ENCODE measurements at regions not wholly inside any gene's neighbourhood (a gene's known extent, or its start where the extent isn't known, plus 50 kb on each side); places are given as distances from the start of the nearest gene placed in this dataset.
A peak's percentile ranks its signal among the peaks of the same experiment; 100 is the strongest.
"Not testable (repeated sequence)": the region's sequence is repeated elsewhere in the genome, so short reads cannot be mapped to it uniquely, and the experiment has no call there.

DNA sequence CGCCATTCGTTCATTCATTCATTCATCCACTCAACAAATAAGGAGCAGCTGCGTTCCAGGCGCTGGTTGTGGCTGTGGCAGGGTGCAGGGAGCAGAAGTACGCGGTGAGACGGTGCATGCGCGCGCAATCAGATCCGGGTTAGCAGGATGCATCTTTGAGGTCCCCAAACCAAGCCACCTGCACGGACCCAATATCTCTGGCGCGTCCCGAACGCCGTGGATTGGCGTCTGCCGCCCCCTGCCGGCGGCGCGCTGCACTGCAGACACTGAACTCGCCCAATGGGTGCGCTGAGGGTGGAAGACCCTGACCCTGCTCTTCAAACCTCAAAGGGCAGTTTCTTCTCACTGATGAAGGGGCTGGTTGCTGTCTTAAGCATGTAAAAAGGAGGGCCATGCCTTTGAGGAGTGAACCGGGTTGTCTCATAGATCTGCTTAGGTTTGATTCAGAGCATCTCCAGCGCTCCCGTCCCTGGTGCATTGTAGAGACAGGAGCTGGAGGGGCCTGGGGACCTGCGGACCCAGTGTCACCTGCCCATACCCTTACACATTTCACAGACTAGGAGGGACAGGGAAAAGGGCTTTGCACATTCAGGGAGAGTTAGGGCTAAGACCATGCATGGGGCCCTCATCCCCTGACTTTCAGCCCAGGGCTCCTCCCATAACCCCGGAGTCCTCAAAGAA lies 102.5 kb downstream of the RAMP3 start:
- H3K27ac Mint-ChIP-seq, result no peak overlapping the region
- DNase-seq (ENCODE audit: extremely low spot score, unreplicated experiment), result peak; percentile 82
- H3K4me1 Mint-ChIP-seq (ENCODE audit: unreplicated experiment), result no peaks in the 10 kb centered on the region
- H3K4me3 Mint-ChIP-seq, result no peak overlapping the region
- no peaks in the 10 kb centered on the region for H3K9me3 Mint-ChIP-seq
- peaks cover 40% of the 10 kb centered on the region for H3K27me3 Mint-ChIP-seq
- no peaks in the 10 kb centered on the region for H3K36me3 Mint-ChIP-seq
- TF ChIP-seq, protein P1, sequence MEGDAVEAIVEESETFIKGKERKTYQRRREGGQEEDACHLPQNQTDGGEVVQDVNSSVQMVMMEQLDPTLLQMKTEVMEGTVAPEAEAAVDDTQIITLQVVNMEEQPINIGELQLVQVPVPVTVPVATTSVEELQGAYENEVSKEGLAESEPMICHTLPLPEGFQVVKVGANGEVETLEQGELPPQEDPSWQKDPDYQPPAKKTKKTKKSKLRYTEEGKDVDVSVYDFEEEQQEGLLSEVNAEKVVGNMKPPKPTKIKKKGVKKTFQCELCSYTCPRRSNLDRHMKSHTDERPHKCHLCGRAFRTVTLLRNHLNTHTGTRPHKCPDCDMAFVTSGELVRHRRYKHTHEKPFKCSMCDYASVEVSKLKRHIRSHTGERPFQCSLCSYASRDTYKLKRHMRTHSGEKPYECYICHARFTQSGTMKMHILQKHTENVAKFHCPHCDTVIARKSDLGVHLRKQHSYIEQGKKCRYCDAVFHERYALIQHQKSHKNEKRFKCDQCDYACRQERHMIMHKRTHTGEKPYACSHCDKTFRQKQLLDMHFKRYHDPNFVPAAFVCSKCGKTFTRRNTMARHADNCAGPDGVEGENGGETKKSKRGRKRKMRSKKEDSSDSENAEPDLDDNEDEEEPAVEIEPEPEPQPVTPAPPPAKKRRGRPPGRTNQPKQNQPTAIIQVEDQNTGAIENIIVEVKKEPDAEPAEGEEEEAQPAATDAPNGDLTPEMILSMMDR (conservative IDR thresholded peaks at IDR 0.05), result peak; percentile 99

GRCh38 chr7:45267262-45267661 lies 109.7 kb downstream of the RAMP3 start:
- Mint-ChIP-seq H3K9me3 (no peaks in the 10 kb centered on the region), H3K4me3 (no peak overlapping the region), H3K4me1 (ENCODE audit: unreplicated experiment) (no peaks in the 10 kb centered on the region), H3K27me3 (peaks cover 39% of the 10 kb centered on the region), H3K36me3 (no peaks in the 10 kb centered on the region), H3K27ac (no peak overlapping the region)
- TF ChIP-seq, protein P1 (conservative IDR thresholded peaks at IDR 0.05), result no peak
- no peak for DNase-seq (ENCODE audit: extremely low spot score, unreplicated experiment)

- Mint-ChIP-seq H3K27me3 (peaks cover 42% of the 10 kb centered on the region), H3K4me1 (ENCODE audit: unreplicated experiment) (no peaks in the 10 kb centered on the region), H3K4me3 (no peak overlapping the region), H3K27ac (no peak overlapping the region), H3K9me3 (no peaks in the 10 kb centered on the region), H3K36me3 (no peaks in the 10 kb centered on the region)
- DNase-seq (ENCODE audit: extremely low spot score, unreplicated experiment), result no peak
- TF ChIP-seq, protein P1 (conservative IDR thresholded peaks at IDR 0.05), result no peak
These were observed 110.4 kb downstream of the RAMP3 start for GRCh38 chr7:45268013-45268412.

DNA sequence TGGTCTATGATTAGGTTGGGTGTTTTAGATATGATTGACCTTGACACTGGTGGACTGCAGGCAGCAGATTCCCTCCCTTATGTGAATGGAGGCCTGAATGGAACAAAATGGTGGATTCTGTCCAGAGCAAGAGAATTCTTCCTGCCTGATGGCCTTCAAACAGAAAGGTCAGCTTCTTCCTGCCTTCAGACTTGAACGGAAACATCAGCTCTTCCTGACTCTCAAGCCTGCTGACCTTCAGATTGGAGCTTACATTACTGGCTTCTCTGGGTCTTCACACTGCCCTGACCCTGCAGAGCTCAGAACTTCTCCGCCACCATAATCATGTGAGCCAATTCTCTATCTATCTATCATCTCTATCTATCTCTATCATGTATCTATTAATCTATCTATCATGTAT lies 111.6 kb downstream of the RAMP3 start:
- Mint-ChIP-seq H3K4me3 (no peak overlapping the region), H3K27ac (no peak overlapping the region), H3K27me3 (peaks cover 42% of the 10 kb centered on the region), H3K4me1 (ENCODE audit: unreplicated experiment) (no peaks in the 10 kb centered on the region), H3K9me3 (no peaks in the 10 kb centered on the region), H3K36me3 (no peaks in the 10 kb centered on the region)
- TF ChIP-seq, protein P1 (conservative IDR thresholded peaks at IDR 0.05), result no peak
- no peak for DNase-seq (ENCODE audit: extremely low spot score, unreplicated experiment)

- no peak overlapping the region for H3K27ac Mint-ChIP-seq
- no peak for DNase-seq (ENCODE audit: extremely low spot score, unreplicated experiment)
- H3K4me3 Mint-ChIP-seq, result no peak overlapping the region
- H3K4me1 Mint-ChIP-seq (ENCODE audit: unreplicated experiment), result no peaks in the 10 kb centered on the region
- H3K9me3 Mint-ChIP-seq, result no peaks in the 10 kb centered on the region
- no peaks in the 10 kb centered on the region for H3K36me3 Mint-ChIP-seq
- peaks cover 32% of the 10 kb centered on the region for H3K27me3 Mint-ChIP-seq
- TF ChIP-seq, protein P1 (conservative IDR thresholded peaks at IDR 0.05), result no peak
These were observed 121.3 kb downstream of the RAMP3 start for GRCh38 chr7:45278763-45279398.

DNA sequence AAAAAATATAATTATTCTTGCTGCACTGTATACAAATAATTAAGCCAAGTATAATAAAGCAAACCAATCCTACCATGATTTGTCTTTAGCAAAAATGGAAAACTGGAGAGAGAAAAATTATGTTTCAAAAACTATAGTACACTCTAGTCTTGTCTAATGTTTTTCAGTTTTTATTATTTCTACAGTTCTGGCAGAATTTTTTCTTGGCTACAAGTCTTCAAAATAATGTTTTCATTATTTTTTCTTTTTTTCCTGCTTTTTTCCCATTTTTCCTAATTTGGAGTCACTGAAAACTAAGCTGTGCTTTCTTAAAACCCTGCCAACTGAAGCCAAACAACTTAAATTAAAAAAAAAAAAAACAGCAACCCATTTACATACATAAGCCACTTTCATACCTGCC lies 132.0 kb downstream of the RAMP3 start:
- H3K36me3 Mint-ChIP-seq; DNase-seq (ENCODE audit: extremely low spot score, unreplicated experiment); H3K27ac Mint-ChIP-seq; H3K4me3 Mint-ChIP-seq; H3K27me3 Mint-ChIP-seq; H3K4me1 Mint-ChIP-seq (ENCODE audit: unreplicated experiment); H3K9me3 Mint-ChIP-seq: not testable (repeated sequence)
